HCT116 (cell line): ENCODE measurements at regions not wholly inside any gene's neighbourhood (a gene's known extent, or its start where the extent isn't known, plus 50 kb on each side); places are given as distances from the start of the nearest gene placed in this dataset.

Experiments
- ATAC-seq: fragments of 200-7000 bp; cut with Tn5 transposase; 2 replicates; pipeline ENCODE4 v1.9.1; 2020; ENCODE audit warnings: mild to moderate bottlenecking, moderate library complexity
- BruUV-seq: library from RNA; stranded (reverse); fragments of 400-500 nt; replicated peaks from 2 replicates; lab custom pipeline; 2021; lab: Mats Ljungman, UMichigan
- CTCF ChIA-PET: fragments of 300-600 bp; sonication (Branson Sonifier 250); formaldehyde crosslinking; loops from one replicate; lab custom pipeline; 2021; ENCODE audit warnings: antibody characterized with exemption; lab: Charles Lee
- POLR2A ChIA-PET: fragments of 300-600, 350-600 bp; sonication (Branson Sonifier 250); formaldehyde crosslinking; loops from one replicate; lab custom pipeline; 2021; ENCODE audit warnings: antibody characterized with exemption; lab: Charles Lee
- RAD21 ChIA-PET, 2 experiments: fragments of 300-600 bp; sonication (Branson Sonifier 250); formaldehyde crosslinking; loops; one replicate each; lab custom pipeline; 2023; ENCODE audit warnings: low total read pairs in 2 of 2; ENCODE audit not compliant: uncharacterized antibody in 2 of 2, unreplicated experiment in 2 of 2, low non-redundant PET in 1 of 2; lab: Charles Lee
- DNase-seq: peaks from one replicate; pipeline ENCODE4 v3.0.0-alpha.2; 2010; ENCODE audit warnings: low read depth, low spot score
- H2AFZ ChIP-seq: fragments of 200-600 bp; shearing (Covaris generic), sonication (generic); 2 replicates; pipeline ENCODE4 v1.6.1; 2017; ENCODE audit warnings: low read depth, mixed run types, mixed read lengths, antibody characterized with exemption, low read length; ENCODE audit not compliant: poor library complexity, severe bottlenecking
- H3K27ac ChIP-seq: 2 replicates; pipeline ENCODE4 v1.5.1; 2012; ENCODE audit warnings: low read depth, low read length
- H3K27me3 ChIP-seq: fragments of 200-600 bp; sonication (generic); 2 replicates; pipeline ENCODE4 v1.6.1; 2016; ENCODE audit warnings: mixed run types, low read length, mixed read lengths; ENCODE audit not compliant: insufficient read depth
- H3K36me3 ChIP-seq, 2 experiments: fragments of 200-500 bp in 1 of 2; fragments of 200-600 bp in 1 of 2; sonication (Bioruptor generic) in 1 of 2; sonication (generic) in 1 of 2; 2 replicates each; pipeline versions ENCODE4 v1.5.1 to v1.6.1; 2014 to 2016; ENCODE audit warnings: low read length in 2 of 2, inconsistent platforms in 1 of 2, mixed read lengths in 1 of 2, mixed run types in 1 of 2; ENCODE audit not compliant: insufficient read depth in 2 of 2, control insufficient read depth in 1 of 2
- H3K4me1 ChIP-seq, 2 experiments: fragments of 200-600 bp in 1 of 2; sonication (generic) in 1 of 2; 2 replicates each; pipeline versions ENCODE4 v1.5.1 to v1.6.1; 2012 to 2017; ENCODE audit warnings: low read length in 2 of 2, inconsistent platforms in 1 of 2, mild to moderate bottlenecking in 1 of 2, mixed read lengths in 1 of 2, mixed run types in 1 of 2, moderate library complexity in 1 of 2; ENCODE audit not compliant: insufficient read depth in 2 of 2, control insufficient read depth in 1 of 2
- H3K4me2 ChIP-seq: fragments of 200-600 bp; sonication (generic); 2 replicates; pipeline ENCODE4 v1.6.1; 2017; ENCODE audit warnings: mixed run types, low read length, mixed read lengths
- H3K4me3 ChIP-seq, 2 experiments: fragments of 200-600 bp in 1 of 2; sonication (generic) in 1 of 2; replicated peaks in 1 of 2; 2 replicates each; pipeline ENCODE4 v1.5.1; 2011 to 2016; ENCODE audit warnings: low read length in 2 of 2, control low read depth in 1 of 2, low read depth in 1 of 2, mild to moderate bottlenecking in 1 of 2, mixed read lengths in 1 of 2, mixed run types in 1 of 2
- H3K79me2 ChIP-seq: fragments of 200-600 bp; sonication (generic); 2 replicates; pipeline ENCODE4 v1.6.1; 2017; ENCODE audit warnings: mild to moderate bottlenecking, mixed run types, low read length, moderate library complexity, mixed read lengths; ENCODE audit not compliant: insufficient read depth
- H3K9ac ChIP-seq: fragments of 200-600 bp; sonication (generic); 2 replicates; pipeline ENCODE4 v1.6.1; 2016; ENCODE audit warnings: low read length, mixed read lengths
- H3K9me2 ChIP-seq: fragments of 200-600 bp; sonication (generic), shearing (Covaris generic); 2 replicates; pipeline ENCODE4 v1.6.1; 2017; ENCODE audit warnings: mixed run types, mild to moderate bottlenecking, moderate library complexity; ENCODE audit not compliant: insufficient read depth
- H3K9me3 ChIP-seq, 2 experiments: fragments of 200-500 bp in 1 of 2; fragments of 200-600 bp in 1 of 2; sonication (Bioruptor generic) in 1 of 2; sonication (generic) in 1 of 2; 2 replicates each; pipeline ENCODE4 v1.6.1; 2014 to 2017; ENCODE audit warnings: low read length in 2 of 2, mixed read lengths in 2 of 2, inconsistent platforms in 1 of 2, low read depth in 1 of 2, mild to moderate bottlenecking in 1 of 2, mixed run types in 1 of 2, moderate library complexity in 1 of 2; ENCODE audit not compliant: control insufficient read depth in 1 of 2, insufficient read depth in 1 of 2
- H4K20me1 ChIP-seq: fragments of 200-600 bp; sonication (generic), shearing (Covaris generic); 2 replicates; pipeline ENCODE4 v1.6.1; 2017; ENCODE audit warnings: mixed run types, mild to moderate bottlenecking, moderate library complexity; ENCODE audit not compliant: insufficient read depth
- CEBPB ChIP-seq: IDR thresholded peaks from 2 replicates; pipeline ENCODE4 v1.6.1; 2012; ENCODE audit warnings: low read depth
- EGR1 ChIP-seq: IDR thresholded peaks from 2 replicates; pipeline ENCODE4 v1.6.1; 2012; ENCODE audit warnings: low read depth
- FOSL1 ChIP-seq: IDR thresholded peaks from 2 replicates; pipeline ENCODE4 v1.6.1; 2012; ENCODE audit warnings: low read depth
- RAD21 ChIP-seq: IDR thresholded peaks from 2 replicates; pipeline ENCODE4 v1.6.1; 2012; ENCODE audit warnings: low read depth, mild to moderate bottlenecking
- SIN3A ChIP-seq: IDR thresholded peaks from 2 replicates; pipeline ENCODE4 v1.6.1; 2012; ENCODE audit warnings: low read depth
- TCF7L2 ChIP-seq: IDR thresholded peaks from 2 replicates; pipeline ENCODE4 v1.7.0; 2011; ENCODE audit warnings: borderline replicate concordance, inconsistent platforms; ENCODE audit not compliant: insufficient read depth, insufficient read length; ENCODE audit errors: extremely low read depth
- YY1 ChIP-seq: IDR thresholded peaks from 2 replicates; pipeline ENCODE4 v1.6.1; 2011; ENCODE audit warnings: low read length, low read depth, moderate library complexity, mild to moderate bottlenecking; ENCODE audit not compliant: insufficient replicate concordance; ENCODE audit errors: extremely low read depth
- ZNF274 ChIP-seq: fragments of 200-500 bp; sonication (Bioruptor generic); IDR thresholded peaks from 2 replicates; pipeline ENCODE4 v1.6.1; 2014; ENCODE audit warnings: mild to moderate bottlenecking, low read depth, low read length, inconsistent platforms
- intact Hi-C: fragments of 100-400 bp; cut with micrococcal nuclease; formaldehyde crosslinking; loops from 2 replicates; pipeline ENCODE4 v1.10.0; 2022
- TF ChIP-seq, protein P1 (sequence below), 3 experiments: fragments of 200-600 bp in 1 of 3; sonication (generic) in 1 of 3; IDR thresholded peaks in 2 of 3; conservative IDR thresholded peaks in 1 of 3; 2 replicates each; pipeline ENCODE4 v1.5.1; 2012 to 2017; ENCODE audit warnings: low read depth in 2 of 3, low read length in 2 of 3, antibody characterized with exemption in 1 of 3, borderline replicate concordance in 1 of 3, control low read depth in 1 of 3, mild to moderate bottlenecking in 1 of 3, mixed read lengths in 1 of 3, mixed run types in 1 of 3, moderate library complexity in 1 of 3; ENCODE audit not compliant: insufficient read depth in 1 of 3
- TF ChIP-seq, protein P2 (sequence below): IDR thresholded peaks from 2 replicates; pipeline ENCODE4 v1.6.1; 2012
- TF ChIP-seq, protein P3 (sequence below): IDR thresholded peaks from 2 replicates; pipeline ENCODE4 v1.6.1; 2012; ENCODE audit warnings: low read depth
- TF ChIP-seq, protein P4 (sequence below): IDR thresholded peaks from 2 replicates; pipeline ENCODE4 v1.6.1; 2012

DNA sequence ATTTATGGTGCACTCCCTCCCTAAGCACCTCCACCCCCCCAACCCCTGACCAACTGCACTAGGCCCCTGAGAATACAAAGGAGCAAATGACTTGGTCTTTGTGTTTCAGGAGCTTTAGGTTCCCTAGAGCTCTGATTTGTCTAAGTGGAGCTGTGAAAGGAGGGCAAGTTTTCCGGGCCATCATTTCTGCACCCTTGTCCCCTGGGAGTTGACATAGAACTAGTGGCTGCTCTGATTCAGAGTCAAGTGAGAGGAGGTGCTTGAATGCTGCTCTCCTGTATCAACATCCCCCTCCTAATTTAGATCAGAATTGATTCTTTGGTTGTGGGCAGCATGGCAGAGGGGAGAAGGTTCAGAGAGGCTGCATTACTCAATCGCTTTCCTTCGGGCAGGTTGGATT is 391.6 kb downstream of the KCNRG start:
- intact Hi-C loops = no loop called here
- no peaks in the 10 kb centered on the region for H3K9me2 ChIP-seq
- H3K9me3 ChIP-seq = no peaks in the 10 kb centered on the region
- H3K4me2 ChIP-seq = no peak overlapping the region
- H2AFZ ChIP-seq = no peak overlapping the region
- no TSS peak for BruUV-seq
- POLR2A ChIA-PET = no interaction called here
- no peaks in the 10 kb centered on the region for H4K20me1 ChIP-seq
- TF ChIP-seq RAD21 = no peak
- no peak for TF ChIP-seq YY1
- TF ChIP-seq, protein P1, sequence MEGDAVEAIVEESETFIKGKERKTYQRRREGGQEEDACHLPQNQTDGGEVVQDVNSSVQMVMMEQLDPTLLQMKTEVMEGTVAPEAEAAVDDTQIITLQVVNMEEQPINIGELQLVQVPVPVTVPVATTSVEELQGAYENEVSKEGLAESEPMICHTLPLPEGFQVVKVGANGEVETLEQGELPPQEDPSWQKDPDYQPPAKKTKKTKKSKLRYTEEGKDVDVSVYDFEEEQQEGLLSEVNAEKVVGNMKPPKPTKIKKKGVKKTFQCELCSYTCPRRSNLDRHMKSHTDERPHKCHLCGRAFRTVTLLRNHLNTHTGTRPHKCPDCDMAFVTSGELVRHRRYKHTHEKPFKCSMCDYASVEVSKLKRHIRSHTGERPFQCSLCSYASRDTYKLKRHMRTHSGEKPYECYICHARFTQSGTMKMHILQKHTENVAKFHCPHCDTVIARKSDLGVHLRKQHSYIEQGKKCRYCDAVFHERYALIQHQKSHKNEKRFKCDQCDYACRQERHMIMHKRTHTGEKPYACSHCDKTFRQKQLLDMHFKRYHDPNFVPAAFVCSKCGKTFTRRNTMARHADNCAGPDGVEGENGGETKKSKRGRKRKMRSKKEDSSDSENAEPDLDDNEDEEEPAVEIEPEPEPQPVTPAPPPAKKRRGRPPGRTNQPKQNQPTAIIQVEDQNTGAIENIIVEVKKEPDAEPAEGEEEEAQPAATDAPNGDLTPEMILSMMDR (IDR thresholded peaks at IDR 0.05 in 2 of 3, conservative IDR thresholded peaks at IDR 0.05 in 1 of 3; ENCODE audit: borderline replicate concordance in 1 of 3, insufficient read depth in 1 of 3, low read depth in 2 of 3, low read length in 2 of 3) = no peak
- TF ChIP-seq, protein P2, sequence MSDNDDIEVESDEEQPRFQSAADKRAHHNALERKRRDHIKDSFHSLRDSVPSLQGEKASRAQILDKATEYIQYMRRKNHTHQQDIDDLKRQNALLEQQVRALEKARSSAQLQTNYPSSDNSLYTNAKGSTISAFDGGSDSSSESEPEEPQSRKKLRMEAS = no peak
- TF ChIP-seq, protein P3, sequence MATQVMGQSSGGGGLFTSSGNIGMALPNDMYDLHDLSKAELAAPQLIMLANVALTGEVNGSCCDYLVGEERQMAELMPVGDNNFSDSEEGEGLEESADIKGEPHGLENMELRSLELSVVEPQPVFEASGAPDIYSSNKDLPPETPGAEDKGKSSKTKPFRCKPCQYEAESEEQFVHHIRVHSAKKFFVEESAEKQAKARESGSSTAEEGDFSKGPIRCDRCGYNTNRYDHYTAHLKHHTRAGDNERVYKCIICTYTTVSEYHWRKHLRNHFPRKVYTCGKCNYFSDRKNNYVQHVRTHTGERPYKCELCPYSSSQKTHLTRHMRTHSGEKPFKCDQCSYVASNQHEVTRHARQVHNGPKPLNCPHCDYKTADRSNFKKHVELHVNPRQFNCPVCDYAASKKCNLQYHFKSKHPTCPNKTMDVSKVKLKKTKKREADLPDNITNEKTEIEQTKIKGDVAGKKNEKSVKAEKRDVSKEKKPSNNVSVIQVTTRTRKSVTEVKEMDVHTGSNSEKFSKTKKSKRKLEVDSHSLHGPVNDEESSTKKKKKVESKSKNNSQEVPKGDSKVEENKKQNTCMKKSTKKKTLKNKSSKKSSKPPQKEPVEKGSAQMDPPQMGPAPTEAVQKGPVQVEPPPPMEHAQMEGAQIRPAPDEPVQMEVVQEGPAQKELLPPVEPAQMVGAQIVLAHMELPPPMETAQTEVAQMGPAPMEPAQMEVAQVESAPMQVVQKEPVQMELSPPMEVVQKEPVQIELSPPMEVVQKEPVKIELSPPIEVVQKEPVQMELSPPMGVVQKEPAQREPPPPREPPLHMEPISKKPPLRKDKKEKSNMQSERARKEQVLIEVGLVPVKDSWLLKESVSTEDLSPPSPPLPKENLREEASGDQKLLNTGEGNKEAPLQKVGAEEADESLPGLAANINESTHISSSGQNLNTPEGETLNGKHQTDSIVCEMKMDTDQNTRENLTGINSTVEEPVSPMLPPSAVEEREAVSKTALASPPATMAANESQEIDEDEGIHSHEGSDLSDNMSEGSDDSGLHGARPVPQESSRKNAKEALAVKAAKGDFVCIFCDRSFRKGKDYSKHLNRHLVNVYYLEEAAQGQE = no peak
- no peak for TF ChIP-seq CEBPB
- TF ChIP-seq ZNF274 = no peak
- no peak for TF ChIP-seq FOSL1
- TF ChIP-seq TCF7L2 = no peak
- no peak for TF ChIP-seq SIN3A
- no peak for TF ChIP-seq EGR1
- TF ChIP-seq, protein P4, sequence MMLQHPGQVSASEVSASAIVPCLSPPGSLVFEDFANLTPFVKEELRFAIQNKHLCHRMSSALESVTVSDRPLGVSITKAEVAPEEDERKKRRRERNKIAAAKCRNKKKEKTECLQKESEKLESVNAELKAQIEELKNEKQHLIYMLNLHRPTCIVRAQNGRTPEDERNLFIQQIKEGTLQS = no peak
- TF ChIP-seq, all 23 proteins: peak for 0
- peaks cover 16 to 17% of the 10 kb centered on the region in 2 experiments for H3K4me1 ChIP-seq
- H3K79me2 ChIP-seq = no peaks in the 10 kb centered on the region
- no peak overlapping the region for H3K9ac ChIP-seq
- H3K27ac ChIP-seq = no peak overlapping the region
- no peaks in the 10 kb centered on the region for H3K27me3 ChIP-seq
- CTCF ChIA-PET = no interaction called here
- DNase-seq = no peak
- H3K4me3 ChIP-seq = no peak overlapping the region
- no peak for ATAC-seq
- no peaks in the 10 kb centered on the region for H3K36me3 ChIP-seq
- RAD21 ChIA-PET = no interaction called here
